ENCODE measurements at regions not wholly inside any gene's neighbourhood (a gene's known extent, or its start where the extent isn't known, plus 50 kb on each side); places are given as distances from the start of the nearest gene placed in this dataset.

DNA sequence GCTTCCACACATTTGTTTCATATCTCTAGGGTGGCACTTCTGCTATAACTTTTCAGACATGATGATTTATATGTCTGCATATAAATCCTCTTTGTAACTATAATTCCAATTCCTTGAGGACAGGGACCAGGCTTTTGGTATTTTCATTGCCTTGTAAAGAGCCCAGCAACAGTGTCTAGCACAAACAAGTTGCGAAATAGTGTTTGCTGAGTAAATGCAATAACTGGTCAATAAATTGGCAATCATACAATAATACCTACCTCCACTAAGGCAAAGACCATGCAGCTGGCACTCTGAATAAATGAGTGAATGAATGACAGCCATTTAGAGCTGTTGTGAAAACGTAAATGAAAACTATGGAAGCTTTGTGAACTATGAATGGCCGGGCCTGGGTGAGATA lies 564.0 kb upstream of the ZNF462 start:
- TF ChIP-seq, protein P1, sequence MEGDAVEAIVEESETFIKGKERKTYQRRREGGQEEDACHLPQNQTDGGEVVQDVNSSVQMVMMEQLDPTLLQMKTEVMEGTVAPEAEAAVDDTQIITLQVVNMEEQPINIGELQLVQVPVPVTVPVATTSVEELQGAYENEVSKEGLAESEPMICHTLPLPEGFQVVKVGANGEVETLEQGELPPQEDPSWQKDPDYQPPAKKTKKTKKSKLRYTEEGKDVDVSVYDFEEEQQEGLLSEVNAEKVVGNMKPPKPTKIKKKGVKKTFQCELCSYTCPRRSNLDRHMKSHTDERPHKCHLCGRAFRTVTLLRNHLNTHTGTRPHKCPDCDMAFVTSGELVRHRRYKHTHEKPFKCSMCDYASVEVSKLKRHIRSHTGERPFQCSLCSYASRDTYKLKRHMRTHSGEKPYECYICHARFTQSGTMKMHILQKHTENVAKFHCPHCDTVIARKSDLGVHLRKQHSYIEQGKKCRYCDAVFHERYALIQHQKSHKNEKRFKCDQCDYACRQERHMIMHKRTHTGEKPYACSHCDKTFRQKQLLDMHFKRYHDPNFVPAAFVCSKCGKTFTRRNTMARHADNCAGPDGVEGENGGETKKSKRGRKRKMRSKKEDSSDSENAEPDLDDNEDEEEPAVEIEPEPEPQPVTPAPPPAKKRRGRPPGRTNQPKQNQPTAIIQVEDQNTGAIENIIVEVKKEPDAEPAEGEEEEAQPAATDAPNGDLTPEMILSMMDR (IDR thresholded peaks at IDR 0.05), result no peak
- TF ChIP-seq POLR2A (IDR thresholded peaks at IDR 0.05), result no peak

All from heart left ventricle (tissue), 13 donors.